ENCODE measurements at regions not wholly inside any gene's neighbourhood (a gene's known extent, or its start where the extent isn't known, plus 50 kb on each side); places are given as distances from the start of the nearest gene placed in this dataset.

DNA sequence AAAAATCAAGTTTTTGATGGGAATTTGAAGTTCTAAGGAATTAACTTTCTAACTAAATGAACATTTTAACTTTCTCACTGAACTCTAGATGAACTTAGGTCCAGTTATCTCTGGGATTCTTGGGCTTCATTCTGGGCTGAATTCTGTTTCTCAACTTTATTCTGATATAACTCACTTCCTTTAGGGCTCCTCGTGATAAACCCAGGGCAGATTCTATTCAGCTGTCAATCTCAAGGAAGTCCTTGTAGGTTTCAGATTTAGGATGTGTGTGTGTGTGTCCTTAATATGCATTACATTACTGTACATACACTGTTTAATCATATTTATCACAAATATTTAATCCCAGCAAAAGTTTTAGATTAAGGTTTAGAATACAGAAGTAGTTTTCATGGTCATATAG is 344.3 kb downstream of the GATA3 start:
- peaks cover 21% of the 10 kb centered on the region for H3K4me1 ChIP-seq (ENCODE audit: control insufficient read depth, insufficient read depth, low read length)

DNA sequence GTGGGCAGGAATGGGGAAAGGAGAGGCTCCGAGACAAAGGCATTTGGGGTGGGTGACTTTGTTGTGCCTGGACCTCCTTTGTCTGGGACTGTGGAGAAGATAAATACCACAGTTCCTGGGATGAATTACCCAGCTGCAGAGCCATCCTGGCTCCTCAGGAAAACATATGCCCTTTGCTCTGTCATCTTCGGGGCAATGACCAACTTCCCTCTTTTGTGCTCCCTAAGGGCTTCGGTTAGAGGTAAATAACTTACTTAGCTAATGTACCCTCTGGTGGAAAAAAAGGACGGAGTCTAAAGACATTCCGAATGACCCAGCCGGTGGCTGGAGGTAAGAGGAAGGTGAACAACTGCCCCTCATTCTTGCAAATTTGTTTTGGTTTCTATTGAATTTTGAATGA is 345.7 kb downstream of the GATA3 start:
- peaks cover 4 to 5% of the 10 kb centered on the region in 2 donors for H3K27me3 Mint-ChIP-seq (ENCODE audit: low read depth in 2 of 2)
- H3K27me3 ChIP-seq (ENCODE audit: control insufficient read depth, insufficient read depth, low read length), result no peaks in the 10 kb centered on the region
- intact Hi-C loops (cut with micrococcal nuclease), result loop anchor here (5.0 kb wide), 1 partner anchor 33 kb away; no protein-coding TSS in a partner anchor
- H3K9me3 Mint-ChIP-seq, result no peaks in the 10 kb centered on the region
- WGBS (ENCODE audit: insufficient coverage), result 81% methylated on average over 6 of the region's 6 CpGs
- no peak overlapping the region for H3K27ac ChIP-seq (ENCODE audit: low read length)
- no peak for DNase-seq
- peaks cover 46 to 47% of the 10 kb centered on the region in 2 donors for H3K4me1 Mint-ChIP-seq
- H3K36me3 ChIP-seq (ENCODE audit: control insufficient read depth, insufficient read depth, low read length), result no peaks in the 10 kb centered on the region
- H3K4me3 ChIP-seq (ENCODE audit: low read length), result no peak overlapping the region
- no peak overlapping the region for H3K27ac Mint-ChIP-seq
- no peaks in the 10 kb centered on the region for H3K36me3 Mint-ChIP-seq
- TF ChIP-seq, protein P1, sequence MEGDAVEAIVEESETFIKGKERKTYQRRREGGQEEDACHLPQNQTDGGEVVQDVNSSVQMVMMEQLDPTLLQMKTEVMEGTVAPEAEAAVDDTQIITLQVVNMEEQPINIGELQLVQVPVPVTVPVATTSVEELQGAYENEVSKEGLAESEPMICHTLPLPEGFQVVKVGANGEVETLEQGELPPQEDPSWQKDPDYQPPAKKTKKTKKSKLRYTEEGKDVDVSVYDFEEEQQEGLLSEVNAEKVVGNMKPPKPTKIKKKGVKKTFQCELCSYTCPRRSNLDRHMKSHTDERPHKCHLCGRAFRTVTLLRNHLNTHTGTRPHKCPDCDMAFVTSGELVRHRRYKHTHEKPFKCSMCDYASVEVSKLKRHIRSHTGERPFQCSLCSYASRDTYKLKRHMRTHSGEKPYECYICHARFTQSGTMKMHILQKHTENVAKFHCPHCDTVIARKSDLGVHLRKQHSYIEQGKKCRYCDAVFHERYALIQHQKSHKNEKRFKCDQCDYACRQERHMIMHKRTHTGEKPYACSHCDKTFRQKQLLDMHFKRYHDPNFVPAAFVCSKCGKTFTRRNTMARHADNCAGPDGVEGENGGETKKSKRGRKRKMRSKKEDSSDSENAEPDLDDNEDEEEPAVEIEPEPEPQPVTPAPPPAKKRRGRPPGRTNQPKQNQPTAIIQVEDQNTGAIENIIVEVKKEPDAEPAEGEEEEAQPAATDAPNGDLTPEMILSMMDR (IDR thresholded peaks at IDR 0.05), result no peak
- H3K4me1 ChIP-seq (ENCODE audit: control insufficient read depth, insufficient read depth, low read length), result peaks cover 31% of the 10 kb centered on the region
- no peak for ATAC-seq
- H3K4me3 Mint-ChIP-seq, result no peak overlapping the region
- H3K9me3 ChIP-seq (ENCODE audit: control insufficient read depth, insufficient read depth, low read length), result no peaks in the 10 kb centered on the region

More for the DNA sequence above, 344.3 kb downstream of the GATA3 start:
- H3K9me3 Mint-ChIP-seq, result no peaks in the 10 kb centered on the region
- WGBS (ENCODE audit: insufficient coverage), result no CpG with 5 or more reads among the region's 1 CpG
- no peak overlapping the region for H3K4me3 Mint-ChIP-seq
- H3K4me1 Mint-ChIP-seq, result peaks cover 32 to 36% of the 10 kb centered on the region in 2 donors
- Histone ChIP-seq H3K36me3 (ENCODE audit: control insufficient read depth, insufficient read depth, low read length) (no peaks in the 10 kb centered on the region), H3K27ac (ENCODE audit: low read length) (no peak overlapping the region), H3K27me3 (ENCODE audit: control insufficient read depth, insufficient read depth, low read length) (no peaks in the 10 kb centered on the region), H3K9me3 (ENCODE audit: control insufficient read depth, insufficient read depth, low read length) (no peaks in the 10 kb centered on the region), H3K4me3 (ENCODE audit: low read length) (no peak overlapping the region)
- H3K36me3 Mint-ChIP-seq, result no peaks in the 10 kb centered on the region
- no peak overlapping the region for H3K27ac Mint-ChIP-seq
- DNase-seq (no peak), ATAC-seq (no peak)
- TF ChIP-seq, protein P1 (IDR thresholded peaks at IDR 0.05), result no peak
- intact Hi-C loops (cut with micrococcal nuclease), result no loop called here
- H3K27me3 Mint-ChIP-seq (ENCODE audit: low read depth in 2 of 2), result peaks cover 7 to 9% of the 10 kb centered on the region in 2 donors

DNA sequence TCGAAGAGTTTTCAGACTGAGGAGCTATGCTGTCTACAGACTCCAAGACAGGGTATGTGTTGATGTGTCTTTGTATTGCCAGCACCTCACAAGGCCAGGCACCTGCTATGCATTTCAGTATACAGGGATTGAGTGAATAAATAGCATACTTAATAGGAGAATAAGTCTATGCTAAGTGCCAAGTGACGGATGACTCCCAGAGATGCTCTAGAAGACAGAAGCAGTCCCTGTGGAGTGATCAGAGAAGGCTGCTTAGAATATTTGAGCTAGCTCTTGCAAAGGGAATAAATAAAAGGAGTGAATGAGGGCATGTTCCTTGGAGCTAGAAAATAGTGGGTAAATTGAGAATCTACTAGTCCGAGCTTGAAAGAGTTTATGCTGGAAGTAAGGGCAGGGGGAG is 346.4 kb downstream of the GATA3 start:
- H3K4me1 ChIP-seq (ENCODE audit: control insufficient read depth, insufficient read depth, low read length), result peaks cover 36% of the 10 kb centered on the region
- Mint-ChIP-seq H3K4me1 (peaks cover 49 to 53% of the 10 kb centered on the region in 2 donors), H3K4me3 (no peak overlapping the region)

More for the DNA sequence above, 346.4 kb downstream of the GATA3 start:
- DNase-seq (no peak), ATAC-seq (no peak)
- H3K27me3 ChIP-seq (ENCODE audit: control insufficient read depth, insufficient read depth, low read length), result no peaks in the 10 kb centered on the region
- 92% methylated on average over 3 of the region's 3 CpGs for whole genome bisulfite sequencing (ENCODE audit: insufficient coverage)
- H3K4me3 ChIP-seq (ENCODE audit: low read length), result no peak overlapping the region
- H3K36me3 ChIP-seq (ENCODE audit: control insufficient read depth, insufficient read depth, low read length), result no peaks in the 10 kb centered on the region
- Mint-ChIP-seq H3K27ac (no peak overlapping the region), H3K9me3 (no peaks in the 10 kb centered on the region), H3K27me3 (ENCODE audit: low read depth in 2 of 2) (peaks cover 0 to 3% of the 10 kb centered on the region in 2 donors), H3K36me3 (no peaks in the 10 kb centered on the region)
- intact Hi-C loops (cut with micrococcal nuclease), result loop anchor here (5.0 kb wide), 1 partner anchor 34 kb away; no protein-coding TSS in a partner anchor
- H3K27ac ChIP-seq (ENCODE audit: low read length), result no peak overlapping the region
- H3K9me3 ChIP-seq (ENCODE audit: control insufficient read depth, insufficient read depth, low read length), result no peaks in the 10 kb centered on the region
- TF ChIP-seq, protein P1 (IDR thresholded peaks at IDR 0.05), result no peak
